Glomerular visceral epithelial cell (primary cell): ENCODE measurements at regions not wholly inside any gene's neighbourhood (a gene's known extent, or its start where the extent isn't known, plus 50 kb on each side); places are given as distances from the start of the nearest gene placed in this dataset.
A peak's percentile ranks its signal among the peaks of the same experiment; 100 is the strongest.
"Not testable (repeated sequence)": the region's sequence is repeated elsewhere in the genome, so short reads cannot be mapped to it uniquely, and the experiment has no call there.

Source experiments
- DNase-seq: peaks from one replicate; pipeline ENCODE4 v3.0.0-alpha.2; 2016; ENCODE audit errors: extremely low spot score

- DNase-seq = no peak
Measured at GRCh38 chr12:13562915-13563742, 366.6 kb downstream of the EMP1 start.

- no peak for DNase-seq
Measured at GRCh38 chr12:13561923-13562322, 365.4 kb downstream of the EMP1 start.

- DNase-seq = no peak
Measured at GRCh38 chr12:13559318-13559978, 362.9 kb downstream of the EMP1 start.

GRCh38 chr12:13552830-13553229 is 356.3 kb downstream of the EMP1 start:
- DNase-seq = no peak

GRCh38 chr12:13547283-13547682 is 350.8 kb downstream of the EMP1 start:
- DNase-seq = no peak

- DNase-seq = no peak
Measured at GRCh38 chr12:13546231-13546630, 349.7 kb downstream of the EMP1 start.

- DNase-seq = no peak
Measured at GRCh38 chr12:13539051-13539450, 342.5 kb downstream of the EMP1 start.

GRCh38 chr12:13538136-13538535 is 341.6 kb downstream of the EMP1 start:
- no peak for DNase-seq

GRCh38 chr12:13537623-13538022 is 341.1 kb downstream of the EMP1 start:
- DNase-seq = no peak

GRCh38 chr12:13536219-13536910 is 339.8 kb downstream of the EMP1 start:
- DNase-seq = no peak

GRCh38 chr12:13534645-13535398 is 338.3 kb downstream of the EMP1 start:
- DNase-seq = peak; percentile 43

- DNase-seq = no peak
Measured at GRCh38 chr12:13534242-13534641, 337.7 kb downstream of the EMP1 start.

- DNase-seq = no peak
Measured at GRCh38 chr12:13530966-13531365, 334.4 kb downstream of the EMP1 start.

GRCh38 chr12:13526185-13526921 is 329.8 kb downstream of the EMP1 start:
- not testable (repeated sequence) for DNase-seq

- no peak for DNase-seq
Measured at GRCh38 chr12:13523536-13524307, 327.2 kb downstream of the EMP1 start.

- DNase-seq = not testable (repeated sequence)
Measured at GRCh38 chr12:13518034-13518433, 321.5 kb downstream of the EMP1 start.

- no peak for DNase-seq
Measured at GRCh38 chr12:13509740-13510139, 313.2 kb downstream of the EMP1 start.

GRCh38 chr12:13505636-13506035 is 309.1 kb downstream of the EMP1 start:
- no peak for DNase-seq

GRCh38 chr12:13505224-13505623 is 308.7 kb downstream of the EMP1 start:
- DNase-seq = no peak

- no peak for DNase-seq
Measured at GRCh38 chr12:13504736-13505135, 308.2 kb downstream of the EMP1 start.
